A673 (cell line): ENCODE measurements at regions not wholly inside any gene's neighbourhood (a gene's known extent, or its start where the extent isn't known, plus 50 kb on each side); places are given as distances from the start of the nearest gene placed in this dataset.

Experiments used
- EZH2 ChIP-seq: fragments of 200-600 bp; sonication (generic); IDR thresholded peaks from 2 replicates; pipeline ENCODE4 v1.6.1; 2017; ENCODE audit warnings: borderline replicate concordance, low read depth, mild to moderate bottlenecking, mixed read lengths, antibody characterized with exemption, low read length; ENCODE audit not compliant: poor library complexity, severe bottlenecking
- TF ChIP-seq, protein P1 (sequence below): fragments of 300-800, 200-600 bp; sonication (generic); conservative IDR thresholded peaks from 2 replicates; pipeline ENCODE4 v1.5.1; 2017; ENCODE audit warnings: low read depth, mild to moderate bottlenecking, antibody characterized with exemption, low read length, moderate library complexity, mixed read lengths

DNA sequence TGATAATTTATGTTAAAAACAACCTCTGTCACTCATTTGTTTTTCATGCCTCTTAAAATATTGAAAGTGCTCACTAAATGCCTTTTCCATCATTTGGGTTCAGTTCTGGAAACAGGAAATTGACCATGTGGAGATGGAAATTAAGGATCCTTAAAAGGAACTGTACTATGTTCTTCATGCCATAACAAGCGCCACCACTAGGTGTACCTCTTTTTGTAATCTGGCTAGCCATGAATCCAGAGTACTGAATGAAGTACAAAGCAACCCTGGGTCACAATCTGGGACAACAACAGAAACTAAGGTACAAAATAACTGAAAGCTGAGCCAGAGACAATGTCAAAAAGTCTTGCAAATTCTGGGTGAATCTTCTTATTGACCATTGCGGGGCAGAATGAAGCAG lies 559.1 kb downstream of the FAM181B start:
- TF ChIP-seq, protein P1, sequence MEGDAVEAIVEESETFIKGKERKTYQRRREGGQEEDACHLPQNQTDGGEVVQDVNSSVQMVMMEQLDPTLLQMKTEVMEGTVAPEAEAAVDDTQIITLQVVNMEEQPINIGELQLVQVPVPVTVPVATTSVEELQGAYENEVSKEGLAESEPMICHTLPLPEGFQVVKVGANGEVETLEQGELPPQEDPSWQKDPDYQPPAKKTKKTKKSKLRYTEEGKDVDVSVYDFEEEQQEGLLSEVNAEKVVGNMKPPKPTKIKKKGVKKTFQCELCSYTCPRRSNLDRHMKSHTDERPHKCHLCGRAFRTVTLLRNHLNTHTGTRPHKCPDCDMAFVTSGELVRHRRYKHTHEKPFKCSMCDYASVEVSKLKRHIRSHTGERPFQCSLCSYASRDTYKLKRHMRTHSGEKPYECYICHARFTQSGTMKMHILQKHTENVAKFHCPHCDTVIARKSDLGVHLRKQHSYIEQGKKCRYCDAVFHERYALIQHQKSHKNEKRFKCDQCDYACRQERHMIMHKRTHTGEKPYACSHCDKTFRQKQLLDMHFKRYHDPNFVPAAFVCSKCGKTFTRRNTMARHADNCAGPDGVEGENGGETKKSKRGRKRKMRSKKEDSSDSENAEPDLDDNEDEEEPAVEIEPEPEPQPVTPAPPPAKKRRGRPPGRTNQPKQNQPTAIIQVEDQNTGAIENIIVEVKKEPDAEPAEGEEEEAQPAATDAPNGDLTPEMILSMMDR: peak; percentile 62
- no peak for TF ChIP-seq EZH2
